ENCODE measurements at regions not wholly inside any gene's neighbourhood (a gene's known extent, or its start where the extent isn't known, plus 50 kb on each side); places are given as distances from the start of the nearest gene placed in this dataset.

GRCh38 chr2:123207245-123207644 is 817.8 kb upstream of the CNTNAP5 start:
- no peak for DNase-seq

GRCh38 chr2:123209202-123209601 is 815.9 kb upstream of the CNTNAP5 start:
- DNase-seq = no peak

GRCh38 chr2:123211181-123211580 is 813.9 kb upstream of the CNTNAP5 start:
- DNase-seq = no peak

- DNase-seq = no peak
Measured at GRCh38 chr2:123245156-123245555, 779.9 kb upstream of the CNTNAP5 start.

- no peak for DNase-seq
Measured at GRCh38 chr2:123258877-123259539, 766.1 kb upstream of the CNTNAP5 start.

- no peak for DNase-seq
Measured at GRCh38 chr2:123262856-123263255, 762.2 kb upstream of the CNTNAP5 start.

GRCh38 chr2:123283431-123283830 is 741.7 kb upstream of the CNTNAP5 start:
- DNase-seq = no peak

GRCh38 chr2:123303731-123304130 is 721.4 kb upstream of the CNTNAP5 start:
- DNase-seq = no peak

Measured in fibroblast of skin of right biceps (primary cell).